GM10248 (cell line): ENCODE measurements at regions not wholly inside any gene's neighbourhood (a gene's known extent, or its start where the extent isn't known, plus 50 kb on each side); places are given as distances from the start of the nearest gene placed in this dataset.

Experiments
- CTCF ChIA-PET: fragments of 300-600 bp; sonication (Branson Sonifier 250); formaldehyde crosslinking; extraction: SDS; loops from one replicate; lab custom pipeline; 2021; ENCODE audit warnings: antibody characterized with exemption; lab: Yijun Ruan, JAX
- POLR2A ChIA-PET: fragments of 350-650 bp; sonication (Branson Sonifier 250); formaldehyde crosslinking; extraction: SDS; loops from one replicate; lab custom pipeline; 2020; ENCODE audit warnings: antibody characterized with exemption; lab: Yijun Ruan, JAX
- DNase-seq: peaks from one replicate; pipeline ENCODE4 v3.0.0; 2012; ENCODE audit errors: extremely low spot score
- TF ChIP-seq, protein P1 (sequence below): IDR thresholded peaks from 2 replicates; pipeline ENCODE4 v1.5.1; 2012; ENCODE audit warnings: mild to moderate bottlenecking, low read depth; ENCODE audit errors: extremely low read depth, missing control alignments, control extremely low read depth

DNA sequence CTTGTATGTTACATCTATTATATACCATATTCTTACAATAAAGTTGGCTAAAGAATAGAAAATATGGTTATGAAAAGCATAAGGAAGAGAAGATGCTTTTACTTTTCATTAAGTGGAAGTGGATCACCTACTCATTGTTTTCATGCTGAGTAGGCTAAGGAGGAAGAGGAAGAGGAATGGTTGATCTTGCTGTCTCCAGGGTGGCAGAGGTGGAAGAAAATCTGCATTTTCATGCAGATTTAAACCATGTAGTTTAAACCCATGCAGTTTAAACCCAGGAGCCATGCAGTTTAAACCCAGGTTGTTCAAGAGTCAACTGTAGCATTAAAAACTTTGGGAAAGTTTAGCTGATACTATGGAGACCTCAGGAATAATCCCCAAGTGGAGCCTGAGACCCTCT, 214.8 kb upstream of the NAALADL2 start:
- DNase-seq = no peak
- CTCF ChIA-PET = no interaction called here
- POLR2A ChIA-PET = no interaction called here
- TF ChIP-seq, protein P1, sequence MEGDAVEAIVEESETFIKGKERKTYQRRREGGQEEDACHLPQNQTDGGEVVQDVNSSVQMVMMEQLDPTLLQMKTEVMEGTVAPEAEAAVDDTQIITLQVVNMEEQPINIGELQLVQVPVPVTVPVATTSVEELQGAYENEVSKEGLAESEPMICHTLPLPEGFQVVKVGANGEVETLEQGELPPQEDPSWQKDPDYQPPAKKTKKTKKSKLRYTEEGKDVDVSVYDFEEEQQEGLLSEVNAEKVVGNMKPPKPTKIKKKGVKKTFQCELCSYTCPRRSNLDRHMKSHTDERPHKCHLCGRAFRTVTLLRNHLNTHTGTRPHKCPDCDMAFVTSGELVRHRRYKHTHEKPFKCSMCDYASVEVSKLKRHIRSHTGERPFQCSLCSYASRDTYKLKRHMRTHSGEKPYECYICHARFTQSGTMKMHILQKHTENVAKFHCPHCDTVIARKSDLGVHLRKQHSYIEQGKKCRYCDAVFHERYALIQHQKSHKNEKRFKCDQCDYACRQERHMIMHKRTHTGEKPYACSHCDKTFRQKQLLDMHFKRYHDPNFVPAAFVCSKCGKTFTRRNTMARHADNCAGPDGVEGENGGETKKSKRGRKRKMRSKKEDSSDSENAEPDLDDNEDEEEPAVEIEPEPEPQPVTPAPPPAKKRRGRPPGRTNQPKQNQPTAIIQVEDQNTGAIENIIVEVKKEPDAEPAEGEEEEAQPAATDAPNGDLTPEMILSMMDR = no peak

DNA sequence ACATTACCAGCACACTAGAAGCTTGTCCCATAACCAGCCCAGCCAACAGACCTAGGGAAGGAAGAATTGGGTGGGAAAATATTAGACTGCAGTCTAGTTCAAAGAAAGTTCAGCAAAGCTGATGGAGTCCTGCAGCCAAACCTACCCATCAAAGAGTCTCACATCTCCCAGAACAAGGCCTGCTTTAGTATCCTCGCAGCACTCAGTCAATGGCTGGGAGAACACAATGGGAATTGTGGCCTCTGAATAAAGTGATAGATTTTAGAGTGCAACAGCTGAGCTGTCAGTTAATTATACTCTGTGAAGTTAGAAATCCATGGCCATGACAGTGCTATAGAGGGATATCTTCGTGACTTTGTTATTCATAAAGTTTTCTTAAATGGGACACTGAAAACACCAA, 207.2 kb upstream of the NAALADL2 start:
- DNase-seq = no peak
- CTCF ChIA-PET = no interaction called here
- TF ChIP-seq, protein P1 = no peak
- POLR2A ChIA-PET = no interaction called here

DNA sequence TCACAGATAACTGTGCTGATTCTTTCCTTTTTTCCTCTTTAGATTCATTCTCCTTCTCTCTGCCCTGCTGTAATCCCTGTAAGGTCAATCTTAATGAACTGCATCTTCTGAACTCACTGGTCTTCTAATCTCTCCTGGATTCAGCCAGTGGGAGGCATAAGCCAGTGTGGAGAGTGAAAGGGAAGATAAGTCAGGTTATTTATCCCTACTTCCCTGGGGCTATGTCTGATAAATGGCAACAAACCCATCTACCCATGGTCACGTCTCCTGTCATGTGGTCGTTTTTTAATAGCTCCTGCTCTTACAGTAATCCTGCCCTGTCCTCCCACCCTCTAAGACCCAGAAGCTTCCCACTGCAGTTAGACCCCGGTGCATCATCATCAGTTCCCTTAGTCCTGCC, 199.6 kb upstream of the NAALADL2 start:
- ChIA-PET CTCF (interaction anchor here (0.9 to 1.0 kb wide), 2 partner anchors 9 to 16 kb away, joined by 3 read pairs; no protein-coding TSS in a partner anchor), POLR2A (no interaction called here)
- DNase-seq = no peak
- TF ChIP-seq, protein P1 = no peak

DNA sequence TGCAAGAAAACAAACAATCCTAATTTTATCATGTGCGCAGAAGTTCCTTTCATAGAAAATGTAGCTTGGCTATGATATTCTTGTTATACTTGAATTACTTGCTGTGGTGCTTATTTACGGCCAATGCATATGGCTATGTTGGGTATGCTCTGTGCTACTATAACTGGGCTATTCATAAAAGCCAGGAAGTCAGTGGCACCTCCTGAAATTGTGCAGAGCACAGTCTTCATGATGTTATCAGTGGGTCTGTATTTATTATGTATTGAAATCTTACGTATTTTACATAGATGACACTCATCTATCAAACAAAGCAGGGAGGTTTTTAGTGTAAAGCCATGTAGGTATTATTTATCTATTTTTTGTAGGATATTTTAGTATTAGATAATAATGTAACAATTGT, 196.5 kb upstream of the NAALADL2 start:
- TF ChIP-seq, protein P1 = no peak
- CTCF ChIA-PET = no interaction called here
- no peak for DNase-seq
- POLR2A ChIA-PET = no interaction called here

DNA sequence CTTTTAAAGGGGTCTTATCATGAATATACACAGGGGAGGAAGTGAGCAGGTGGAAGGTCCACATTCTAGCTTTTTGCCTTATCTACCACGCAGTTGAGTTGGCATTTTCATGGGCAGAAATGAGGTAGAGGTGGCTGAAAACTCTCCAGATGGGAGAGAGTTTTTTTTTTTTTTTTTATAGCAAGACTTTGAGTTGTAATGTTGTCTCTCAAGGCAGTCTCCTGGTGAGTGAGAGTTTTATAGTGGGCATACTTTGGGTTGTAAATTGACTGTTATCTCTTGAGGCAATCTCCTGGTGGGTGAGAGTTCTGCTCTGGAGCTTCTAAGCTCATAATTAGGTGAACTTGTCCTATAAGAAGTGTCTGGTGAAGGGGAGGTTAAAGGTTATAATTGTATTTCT, 191.7 kb upstream of the NAALADL2 start:
- TF ChIP-seq, protein P1 = no peak
- ChIA-PET CTCF (no interaction called here), POLR2A (no interaction called here)
- DNase-seq = no peak

DNA sequence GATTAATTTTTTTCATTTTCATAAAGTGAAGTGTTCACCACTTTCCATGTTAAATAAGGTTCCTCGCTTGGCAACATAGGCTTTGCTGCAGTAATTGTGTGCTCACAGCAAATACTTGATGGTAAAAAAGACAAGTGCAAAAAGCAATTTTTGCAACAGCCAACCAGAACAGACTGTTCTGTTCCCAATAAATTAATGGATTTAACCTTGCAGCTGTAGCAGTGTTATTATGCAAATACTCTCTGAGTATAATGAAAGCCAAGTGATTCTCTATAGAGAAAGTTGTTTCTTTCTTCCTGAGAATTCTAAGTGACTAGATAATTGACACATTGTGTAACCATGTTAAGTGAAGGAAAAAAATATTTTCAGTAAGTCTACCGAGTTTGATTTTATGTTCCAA, 183.7 kb upstream of the NAALADL2 start:
- ChIA-PET CTCF (interaction anchor here (1.1 kb wide), 1 partner anchor 16 kb away, joined by 3 read pairs; no protein-coding TSS in a partner anchor), POLR2A (no interaction called here)
- no peak for DNase-seq
- TF ChIP-seq, protein P1 = no peak

DNA sequence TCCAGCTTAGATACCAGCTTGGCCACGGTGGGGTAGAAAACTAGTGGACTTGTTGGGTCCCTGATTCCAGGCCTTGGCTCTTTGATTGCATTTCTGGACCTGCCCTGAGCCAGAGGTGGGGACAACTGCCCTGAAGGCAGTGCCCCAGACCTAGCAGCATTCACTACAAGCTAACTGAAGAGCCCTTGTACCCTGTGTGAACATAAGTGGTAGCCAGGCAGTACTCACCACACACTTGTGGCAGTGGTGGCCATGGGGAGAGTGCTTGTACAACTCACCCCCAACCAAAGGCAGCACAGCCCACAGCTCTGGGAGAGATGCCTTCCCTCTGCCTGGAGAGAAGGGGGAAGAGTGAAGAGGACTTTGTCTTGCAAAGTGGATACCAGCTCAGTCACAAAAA, 177.3 kb upstream of the NAALADL2 start:
- ChIA-PET CTCF (no interaction called here), POLR2A (no interaction called here)
- no peak for DNase-seq
- TF ChIP-seq, protein P1 = no peak
